ENCODE measurements at regions not wholly inside any gene's neighbourhood (a gene's known extent, or its start where the extent isn't known, plus 50 kb on each side); places are given as distances from the start of the nearest gene placed in this dataset.

- TF ChIP-seq CTCF (IDR thresholded peaks at IDR 0.05): no peak
- TF ChIP-seq POLR2A (IDR thresholded peaks at IDR 0.05): no peak
Measured at GRCh38 chr3:187922704-187923416, 177.6 kb upstream of the BCL6 start.
